Upper lobe of left lung (tissue), 6 donors: ENCODE measurements at regions not wholly inside any gene's neighbourhood (a gene's known extent, or its start where the extent isn't known, plus 50 kb on each side); places are given as distances from the start of the nearest gene placed in this dataset.

Source experiments
- ATAC-seq, 2 donors: fragments of 200-7000 bp; cut with Tn5 transposase; one replicate each; pipeline ENCODE4 v1.9.1; 2022; ENCODE audit warnings: mild to moderate bottlenecking in 2 of 2, moderate library complexity in 2 of 2; ENCODE audit not compliant: low FRiP score in 2 of 2
- DNase-seq, 2 donors: peaks; one replicate each; pipeline ENCODE4 v3.0.0-alpha.2; 2019 to 2020
- H3K27ac ChIP-seq, 4 donors: fragments of 200-600 bp; sonication (generic); one replicate each; pipeline ENCODE4 v1.5.1; 2016 to 2019
- H3K27me3 ChIP-seq, 4 donors: fragments of 200-600 bp; sonication (generic); one replicate each; pipeline ENCODE4 v1.5.1; 2017 to 2019
- H3K36me3 ChIP-seq, 4 donors: fragments of 200-600 bp; sonication (generic); one replicate each; pipeline ENCODE4 v1.5.1; 2016 to 2019
- H3K4me1 ChIP-seq, 4 donors: fragments of 200-600 bp; sonication (generic); one replicate each; pipeline ENCODE4 v1.5.1; 2018 to 2019
- H3K4me3 ChIP-seq, 4 donors: fragments of 200-600 bp; sonication (generic); one replicate each; pipeline ENCODE4 v1.5.1; 2017 to 2019; ENCODE audit warnings: mild to moderate bottlenecking in 2 of 4, moderate library complexity in 1 of 4
- H3K9me3 ChIP-seq, 4 donors: fragments of 200-600 bp; sonication (generic); one replicate each; pipeline ENCODE4 v1.5.1; 2018 to 2019
- CTCF ChIP-seq, 6 experiments: fragments of 450-650 bp in 4 of 6; fragments of 200-600 bp in 2 of 6; sonication (generic) in 2 of 6; IDR thresholded peaks; one replicate each; pipeline ENCODE4 v1.5.1; 2016 to 2019; ENCODE audit warnings: antibody characterized with exemption in 6 of 6
- EP300 ChIP-seq, 4 donors: sonication (generic); formaldehyde crosslinking; IDR thresholded peaks; one replicate each; pipeline ENCODE4 v1.5.1; 2017; ENCODE audit warnings: antibody characterized with exemption in 4 of 4, control low read depth in 2 of 4
- POLR2A ChIP-seq, 4 donors: fragments of 450-650 bp; IDR thresholded peaks; one replicate each; pipeline ENCODE4 v1.5.1; 2016 to 2017; ENCODE audit warnings: antibody characterized with exemption in 4 of 4, mild to moderate bottlenecking in 2 of 4
- POLR2AphosphoS5 ChIP-seq, 2 donors: sonication (generic); formaldehyde crosslinking; IDR thresholded peaks; one replicate each; pipeline ENCODE4 v1.5.1; 2017; ENCODE audit warnings: antibody characterized with exemption in 2 of 2
- WGBS, 2 donors: methylation state at CpG; one replicate each; pipeline ENCODE4 v1.1.5; 2017 to 2018; 5-methylcytosine and 5-hydroxymethylcytosine counted together
- donor health status: DM: no; HTN: no; CAD: no; lungs with moderate emphysema.
- donor health status: DM: no; HTN: yes; CAD: no; lungs with severe emphysema.

- no peak overlapping the region for H3K4me3 ChIP-seq
- no peaks in the 10 kb centered on the region for H3K27me3 ChIP-seq
- no peaks in the 10 kb centered on the region for H3K36me3 ChIP-seq
- no peak overlapping the region for H3K27ac ChIP-seq
- WGBS, 2 donors, result 100% methylated on average over 1 of the region's 1 CpG
- TF ChIP-seq CTCF (IDR thresholded peaks at IDR 0.05) (no peak), EP300 (IDR thresholded peaks at IDR 0.05) (no peak), POLR2A (IDR thresholded peaks at IDR 0.05) (no peak), POLR2AphosphoS5 (IDR thresholded peaks at IDR 0.05) (no peak)
- H3K4me1 ChIP-seq, result no peaks in the 10 kb centered on the region
- no peak for DNase-seq
- no peak for ATAC-seq
- peaks cover 0 to 3% (median 1%) of the 10 kb centered on the region in 4 donors for H3K9me3 ChIP-seq
These were observed 52.2 kb upstream of the PAX3 start for GRCh38 chr2:222351035-222351434.

GRCh38 chr2:222352981-222353380, 54.2 kb upstream of the PAX3 start:
- ATAC-seq, result no peak
- H3K4me3 ChIP-seq, result no peak overlapping the region
- H3K27ac ChIP-seq, result no peak overlapping the region
- H3K27me3 ChIP-seq, result no peaks in the 10 kb centered on the region
- no peaks in the 10 kb centered on the region for H3K36me3 ChIP-seq
- peaks cover 0 to 3% (median 1%) of the 10 kb centered on the region in 4 donors for H3K9me3 ChIP-seq
- DNase-seq, result no peak
- no peaks in the 10 kb centered on the region for H3K4me1 ChIP-seq
- TF ChIP-seq EP300 (IDR thresholded peaks at IDR 0.05), result no peak
- TF ChIP-seq POLR2A (IDR thresholded peaks at IDR 0.05), result no peak
- TF ChIP-seq POLR2AphosphoS5 (IDR thresholded peaks at IDR 0.05), result no peak
- TF ChIP-seq CTCF (IDR thresholded peaks at IDR 0.05), result no peak
- 75 to 91% methylated on average over 4 of the region's 4 CpGs for WGBS, 2 donors

- DNase-seq (no peak), ATAC-seq (no peak)
- no peak overlapping the region for H3K4me3 ChIP-seq
- H3K9me3 ChIP-seq, result peaks cover 0 to 3% (median 1%) of the 10 kb centered on the region in 4 donors
- TF ChIP-seq POLR2A (IDR thresholded peaks at IDR 0.05) (no peak), CTCF (IDR thresholded peaks at IDR 0.05) (no peak), EP300 (IDR thresholded peaks at IDR 0.05) (no peak), POLR2AphosphoS5 (IDR thresholded peaks at IDR 0.05) (no peak)
- no peak overlapping the region for H3K27ac ChIP-seq
- H3K27me3 ChIP-seq, result no peaks in the 10 kb centered on the region
- H3K36me3 ChIP-seq, result no peaks in the 10 kb centered on the region
- WGBS, 2 donors, result 29 to 39% methylated on average over 3 of the region's 3 CpGs
- H3K4me1 ChIP-seq, result peaks cover 0 to 4% (median 2%) of the 10 kb centered on the region in 4 donors
These were observed 55.2 kb upstream of the PAX3 start for GRCh38 chr2:222353993-222354392.

- Histone ChIP-seq H3K27ac (no peak overlapping the region), H3K9me3 (peaks cover 0 to 3% (median 1%) of the 10 kb centered on the region in 4 donors), H3K4me1 (peaks cover 0 to 6% (median 2%) of the 10 kb centered on the region in 4 donors), H3K27me3 (no peaks in the 10 kb centered on the region), H3K36me3 (no peaks in the 10 kb centered on the region), H3K4me3 (no peak overlapping the region)
- ATAC-seq, result no peak
- no peak for TF ChIP-seq CTCF (IDR thresholded peaks at IDR 0.05)
- DNase-seq, result no peak
These were observed 57.1 kb upstream of the PAX3 start for GRCh38 chr2:222355860-222356259.

GRCh38 chr2:222357930-222358329, 59.1 kb upstream of the PAX3 start:
- ATAC-seq (no peak), DNase-seq (no peak)
- H3K27ac ChIP-seq, result no peak overlapping the region
- TF ChIP-seq POLR2AphosphoS5 (IDR thresholded peaks at IDR 0.05) (no peak), EP300 (IDR thresholded peaks at IDR 0.05) (no peak), CTCF (IDR thresholded peaks at IDR 0.05) (no peak), POLR2A (IDR thresholded peaks at IDR 0.05) (no peak)
- no peaks in the 10 kb centered on the region for H3K27me3 ChIP-seq
- 76 to 84% methylated on average over 1 of the region's 1 CpG for WGBS, 2 donors
- no peaks in the 10 kb centered on the region for H3K9me3 ChIP-seq
- no peaks in the 10 kb centered on the region for H3K36me3 ChIP-seq
- peaks cover 0 to 6% (median 2%) of the 10 kb centered on the region in 4 donors for H3K4me1 ChIP-seq
- no peak overlapping the region for H3K4me3 ChIP-seq
